ENCODE measurements at regions not wholly inside any gene's neighbourhood (a gene's known extent, or its start where the extent isn't known, plus 50 kb on each side); places are given as distances from the start of the nearest gene placed in this dataset.

DNA sequence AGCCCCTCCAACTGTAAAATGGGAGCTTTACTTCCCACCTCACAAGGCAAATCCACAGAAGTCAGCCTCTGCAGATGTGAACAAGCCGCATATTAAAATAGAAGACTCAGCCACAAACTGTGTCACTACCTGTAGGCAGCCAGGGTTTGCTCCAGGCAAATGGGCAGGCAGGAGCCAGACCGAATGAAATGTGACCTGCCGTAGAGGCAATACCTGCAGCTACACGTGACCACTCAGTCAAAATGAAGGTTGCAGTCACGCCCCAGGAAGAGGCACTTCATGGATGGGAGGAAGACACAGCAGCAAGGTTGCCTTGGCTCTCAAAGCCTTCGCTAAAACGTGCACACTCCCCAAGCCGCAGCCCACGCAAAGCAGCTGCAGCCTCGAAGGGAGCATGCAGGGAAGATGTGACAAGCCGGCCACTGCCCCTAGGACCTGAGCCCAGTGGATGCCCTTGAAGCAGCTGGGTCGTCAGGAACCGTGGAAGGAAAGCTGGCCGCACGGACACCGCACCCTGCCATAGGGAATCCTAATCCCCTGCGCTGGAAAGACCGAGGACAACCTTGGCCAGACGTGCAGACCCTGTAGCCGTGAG, 53.1 kb downstream of the SHANK2 start:
- TF ChIP-seq, protein P1, sequence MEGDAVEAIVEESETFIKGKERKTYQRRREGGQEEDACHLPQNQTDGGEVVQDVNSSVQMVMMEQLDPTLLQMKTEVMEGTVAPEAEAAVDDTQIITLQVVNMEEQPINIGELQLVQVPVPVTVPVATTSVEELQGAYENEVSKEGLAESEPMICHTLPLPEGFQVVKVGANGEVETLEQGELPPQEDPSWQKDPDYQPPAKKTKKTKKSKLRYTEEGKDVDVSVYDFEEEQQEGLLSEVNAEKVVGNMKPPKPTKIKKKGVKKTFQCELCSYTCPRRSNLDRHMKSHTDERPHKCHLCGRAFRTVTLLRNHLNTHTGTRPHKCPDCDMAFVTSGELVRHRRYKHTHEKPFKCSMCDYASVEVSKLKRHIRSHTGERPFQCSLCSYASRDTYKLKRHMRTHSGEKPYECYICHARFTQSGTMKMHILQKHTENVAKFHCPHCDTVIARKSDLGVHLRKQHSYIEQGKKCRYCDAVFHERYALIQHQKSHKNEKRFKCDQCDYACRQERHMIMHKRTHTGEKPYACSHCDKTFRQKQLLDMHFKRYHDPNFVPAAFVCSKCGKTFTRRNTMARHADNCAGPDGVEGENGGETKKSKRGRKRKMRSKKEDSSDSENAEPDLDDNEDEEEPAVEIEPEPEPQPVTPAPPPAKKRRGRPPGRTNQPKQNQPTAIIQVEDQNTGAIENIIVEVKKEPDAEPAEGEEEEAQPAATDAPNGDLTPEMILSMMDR (IDR thresholded peaks at IDR 0.05) = no peak
- TF ChIP-seq POLR2A (IDR thresholded peaks at IDR 0.05; ENCODE audit: low read depth) (no peak), EP300 (IDR thresholded peaks at IDR 0.05) (no peak)
